HL-60 (cell line): ENCODE measurements at regions not wholly inside any gene's neighbourhood (a gene's known extent, or its start where the extent isn't known, plus 50 kb on each side); places are given as distances from the start of the nearest gene placed in this dataset.

ENCODE experiments used
- GABPA ChIP-seq: IDR thresholded peaks from 2 replicates; pipeline ENCODE4 v1.6.1; 2012; ENCODE audit warnings: low read depth
- POLR2AphosphoS5 ChIP-seq: IDR thresholded peaks from 2 replicates; pipeline ENCODE4 v1.6.1; 2012; ENCODE audit warnings: low read depth
- REST ChIP-seq: IDR thresholded peaks from 2 replicates; pipeline ENCODE4 v1.6.1; 2012; ENCODE audit warnings: low read depth; ENCODE audit not compliant: insufficient replicate concordance
- TF ChIP-seq, protein P1 (sequence below): IDR thresholded peaks from one replicate; pipeline ENCODE4 v1.5.1; 2011; ENCODE audit warnings: low read length, control low read depth, inconsistent platforms; ENCODE audit not compliant: insufficient read depth

DNA sequence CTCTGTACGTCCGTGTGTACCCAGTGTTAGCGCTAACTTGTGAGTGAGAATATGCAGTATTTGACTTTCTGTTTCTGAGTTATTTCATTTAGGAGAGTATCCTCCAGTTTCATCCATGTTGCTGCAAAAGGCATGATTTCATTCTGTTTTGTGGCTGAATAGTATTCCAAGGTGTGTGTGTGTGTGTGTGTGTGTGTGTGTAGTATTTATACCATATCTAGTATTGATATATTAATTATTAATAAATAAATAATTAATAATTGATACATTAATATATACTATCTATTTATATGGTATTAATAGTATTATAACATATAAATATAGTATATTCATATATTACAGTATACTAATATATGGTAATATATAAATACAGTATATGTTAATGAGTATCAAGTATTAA, 101.8 kb upstream of the CCND2 start:
- TF ChIP-seq, protein P1, sequence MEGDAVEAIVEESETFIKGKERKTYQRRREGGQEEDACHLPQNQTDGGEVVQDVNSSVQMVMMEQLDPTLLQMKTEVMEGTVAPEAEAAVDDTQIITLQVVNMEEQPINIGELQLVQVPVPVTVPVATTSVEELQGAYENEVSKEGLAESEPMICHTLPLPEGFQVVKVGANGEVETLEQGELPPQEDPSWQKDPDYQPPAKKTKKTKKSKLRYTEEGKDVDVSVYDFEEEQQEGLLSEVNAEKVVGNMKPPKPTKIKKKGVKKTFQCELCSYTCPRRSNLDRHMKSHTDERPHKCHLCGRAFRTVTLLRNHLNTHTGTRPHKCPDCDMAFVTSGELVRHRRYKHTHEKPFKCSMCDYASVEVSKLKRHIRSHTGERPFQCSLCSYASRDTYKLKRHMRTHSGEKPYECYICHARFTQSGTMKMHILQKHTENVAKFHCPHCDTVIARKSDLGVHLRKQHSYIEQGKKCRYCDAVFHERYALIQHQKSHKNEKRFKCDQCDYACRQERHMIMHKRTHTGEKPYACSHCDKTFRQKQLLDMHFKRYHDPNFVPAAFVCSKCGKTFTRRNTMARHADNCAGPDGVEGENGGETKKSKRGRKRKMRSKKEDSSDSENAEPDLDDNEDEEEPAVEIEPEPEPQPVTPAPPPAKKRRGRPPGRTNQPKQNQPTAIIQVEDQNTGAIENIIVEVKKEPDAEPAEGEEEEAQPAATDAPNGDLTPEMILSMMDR, result no peak
- TF ChIP-seq REST (no peak), POLR2AphosphoS5 (no peak), GABPA (no peak)
